ENCODE measurements at regions not wholly inside any gene's neighbourhood (a gene's known extent, or its start where the extent isn't known, plus 50 kb on each side); places are given as distances from the start of the nearest gene placed in this dataset.
"Not testable (repeated sequence)": the region's sequence is repeated elsewhere in the genome, so short reads cannot be mapped to it uniquely, and the experiment has no call there.

GRCh38 chr3:90206482-90206881 is 1099.1 kb downstream of the EPHA3 start:
- not testable (repeated sequence) for DNase-seq (ENCODE audit: low spot score)

- DNase-seq (ENCODE audit: low spot score) = not testable (repeated sequence)
Measured at GRCh38 chr3:90207353-90208097, 1100.1 kb downstream of the EPHA3 start.

- DNase-seq (ENCODE audit: low spot score) = no peak
Measured at GRCh38 chr3:90221900-90222299, 1114.5 kb downstream of the EPHA3 start.

GRCh38 chr3:90241481-90241880 is 1134.1 kb downstream of the EPHA3 start:
- DNase-seq (ENCODE audit: low spot score) = no peak

- no peak for DNase-seq (ENCODE audit: low spot score)
Measured at GRCh38 chr3:90253131-90253530, 1145.7 kb downstream of the EPHA3 start.

GRCh38 chr3:90261481-90262433 is 1154.3 kb downstream of the EPHA3 start:
- no peak for DNase-seq (ENCODE audit: low spot score)
